GM13976 (cell line): ENCODE measurements at regions not wholly inside any gene's neighbourhood (a gene's known extent, or its start where the extent isn't known, plus 50 kb on each side); places are given as distances from the start of the nearest gene placed in this dataset.
A peak's percentile ranks its signal among the peaks of the same experiment; 100 is the strongest.

Experiments used
- DNase-seq: peaks from one replicate; pipeline ENCODE4 v3.0.0; 2012; ENCODE audit warnings: low spot score
- CTCF ChIP-seq: IDR thresholded peaks from 2 replicates; pipeline ENCODE4 v1.5.1; 2012; ENCODE audit warnings: borderline replicate concordance, mild to moderate bottlenecking; ENCODE audit not compliant: insufficient read depth; ENCODE audit errors: extremely low read depth, missing control alignments, control extremely low read depth
- in situ Hi-C: fragments of 300-500 bp; cut with MboI; formaldehyde crosslinking; loops from one replicate; pipeline ENCODE4 v1.12.0; 2022; ENCODE audit warnings: low sequenced_read_pairs, mixed read lengths, inconsistent platforms; ENCODE audit not compliant: unreplicated experiment

GRCh38 chr18:5091741-5092140, 105.3 kb downstream of the AKAIN1 start:
- DNase-seq = no peak
- in situ Hi-C loops = no loop called here
- no peak for TF ChIP-seq CTCF

GRCh38 chr18:5075297-5075696, 121.8 kb downstream of the AKAIN1 start:
- no peak for TF ChIP-seq CTCF
- no peak for DNase-seq
- in situ Hi-C loops = no loop called here

- in situ Hi-C loops = no loop called here
- TF ChIP-seq CTCF = peak; percentile 54
- peak; percentile 30 for DNase-seq
These were observed 123.8 kb downstream of the AKAIN1 start for GRCh38 chr18:5073026-5073944.

GRCh38 chr18:5068851-5069250, 128.2 kb downstream of the AKAIN1 start:
- in situ Hi-C loops = no loop called here
- TF ChIP-seq CTCF = no peak
- no peak for DNase-seq

- in situ Hi-C loops = no loop called here
- DNase-seq = no peak
- TF ChIP-seq CTCF = peak; percentile 43
These were observed 130.6 kb downstream of the AKAIN1 start for GRCh38 chr18:5066380-5066977.

GRCh38 chr18:5065615-5066014, 131.4 kb downstream of the AKAIN1 start:
- DNase-seq = no peak
- in situ Hi-C loops = no loop called here

More at GRCh38 chr18:5065615-5066014, 131.4 kb downstream of the AKAIN1 start:
- no peak for TF ChIP-seq CTCF
